ENCODE measurements at regions not wholly inside any gene's neighbourhood (a gene's known extent, or its start where the extent isn't known, plus 50 kb on each side); places are given as distances from the start of the nearest gene placed in this dataset.

DNA sequence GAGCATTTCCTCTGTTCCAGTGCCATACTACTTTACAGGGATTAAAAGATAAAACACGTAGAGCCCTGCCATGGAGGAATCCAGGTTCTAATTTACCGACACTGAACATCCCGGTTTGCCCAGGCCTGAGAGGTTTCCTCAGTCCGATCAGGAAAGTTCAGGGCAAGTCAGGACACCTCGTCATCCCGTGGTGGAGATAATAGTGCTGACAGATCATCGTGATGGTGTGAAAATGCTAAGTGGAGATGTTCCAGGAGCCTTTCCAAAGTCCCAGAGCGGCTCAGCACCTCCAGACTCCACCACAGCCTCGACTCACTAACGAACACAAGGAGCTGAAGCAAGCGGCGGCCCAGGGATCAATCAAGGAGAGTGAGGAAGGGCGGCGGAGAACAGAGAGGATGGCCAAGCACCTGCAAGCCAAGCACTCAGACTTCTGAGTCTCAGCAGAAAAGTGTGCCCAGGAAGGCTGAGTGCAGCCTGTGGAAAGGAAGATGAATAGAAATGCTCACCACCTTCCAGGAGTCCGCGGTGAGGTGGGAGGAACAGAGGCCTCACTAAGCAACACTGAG is 103.7 kb upstream of the VWC2 start:
- TF ChIP-seq EZH2 (IDR thresholded peaks at IDR 0.05; ENCODE audit: low read depth): no peak
- TF ChIP-seq, protein P1, sequence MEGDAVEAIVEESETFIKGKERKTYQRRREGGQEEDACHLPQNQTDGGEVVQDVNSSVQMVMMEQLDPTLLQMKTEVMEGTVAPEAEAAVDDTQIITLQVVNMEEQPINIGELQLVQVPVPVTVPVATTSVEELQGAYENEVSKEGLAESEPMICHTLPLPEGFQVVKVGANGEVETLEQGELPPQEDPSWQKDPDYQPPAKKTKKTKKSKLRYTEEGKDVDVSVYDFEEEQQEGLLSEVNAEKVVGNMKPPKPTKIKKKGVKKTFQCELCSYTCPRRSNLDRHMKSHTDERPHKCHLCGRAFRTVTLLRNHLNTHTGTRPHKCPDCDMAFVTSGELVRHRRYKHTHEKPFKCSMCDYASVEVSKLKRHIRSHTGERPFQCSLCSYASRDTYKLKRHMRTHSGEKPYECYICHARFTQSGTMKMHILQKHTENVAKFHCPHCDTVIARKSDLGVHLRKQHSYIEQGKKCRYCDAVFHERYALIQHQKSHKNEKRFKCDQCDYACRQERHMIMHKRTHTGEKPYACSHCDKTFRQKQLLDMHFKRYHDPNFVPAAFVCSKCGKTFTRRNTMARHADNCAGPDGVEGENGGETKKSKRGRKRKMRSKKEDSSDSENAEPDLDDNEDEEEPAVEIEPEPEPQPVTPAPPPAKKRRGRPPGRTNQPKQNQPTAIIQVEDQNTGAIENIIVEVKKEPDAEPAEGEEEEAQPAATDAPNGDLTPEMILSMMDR (conservative IDR thresholded peaks at IDR 0.05): no peak

Data from PC-9 (cell line).